ENCODE measurements at regions not wholly inside any gene's neighbourhood (a gene's known extent, or its start where the extent isn't known, plus 50 kb on each side); places are given as distances from the start of the nearest gene placed in this dataset.

DNA sequence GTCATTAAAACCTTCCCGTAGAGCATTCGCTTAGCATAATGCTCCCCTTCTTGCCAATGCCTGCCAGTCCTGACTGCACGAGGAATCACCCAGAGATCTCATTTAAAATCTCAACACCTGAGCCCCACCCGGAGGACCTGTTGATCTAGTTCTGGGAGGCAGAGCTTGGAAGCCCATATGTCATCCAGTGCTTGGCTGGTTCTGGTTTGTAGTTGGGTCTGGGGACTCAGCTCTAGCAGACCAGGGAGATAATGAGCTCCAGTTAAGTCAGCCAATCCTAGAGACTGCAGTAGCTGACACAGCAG lies 131.8 kb upstream of the DAP start:
- WGBS (ENCODE audit: extremely low coverage, insufficient read length, low lambda C conversion rate) = no CpG with 5 or more reads among the region's 4 CpGs
- no peak for DNase-seq
- Mint-ChIP-seq H3K4me3 (no peak overlapping the region), H3K9me3 (peaks cover 7 to 12% of the 10 kb centered on the region in 2 experiments; a peak in 4 of 5 replicates), H3K4me1 (peaks cover 0 to 5% of the 10 kb centered on the region in 2 experiments; a peak in 3 of 4 replicates), H3K36me3 (ENCODE audit: insufficient read depth in 1 of 3, low read depth in 3 of 3) (0 out of 7 replicates have a peak, but pooled peaks cover 0 to 10% (median 0%) of the 10 kb centered on the region in 3 experiments), H3K27me3 (ENCODE audit: low read depth) (peaks cover 4% of the 10 kb centered on the region), H3K27ac (no peak overlapping the region)
- H3K27ac ChIP-seq (ENCODE audit: insufficient read length, low read depth, low read length) = no peak overlapping the region
- H3K27me3 ChIP-seq (ENCODE audit: insufficient read depth, low read length) = no peaks in the 10 kb centered on the region
- no peak overlapping the region for H4K91ac ChIP-seq (ENCODE audit: insufficient read length, low read depth, low read length)
- no peak overlapping the region for H4K5ac ChIP-seq (ENCODE audit: insufficient read length, low read depth, low read length)
- H3K4ac ChIP-seq (ENCODE audit: low read depth, low read length) = no peak overlapping the region
- H4K8ac ChIP-seq (replicated peaks; ENCODE audit: insufficient read length, low read depth, low read length) = no peak overlapping the region
- no peak overlapping the region for H2BK5ac ChIP-seq (ENCODE audit: insufficient read length, low read length)
- no peak overlapping the region for H2BK15ac ChIP-seq (ENCODE audit: low read depth, low read length)
- H3T11ph ChIP-seq (ENCODE audit: low read length) = no peak overlapping the region
- H2AFZ ChIP-seq (ENCODE audit: low read length) = no peak overlapping the region
- H3K4me2 ChIP-seq (ENCODE audit: insufficient read depth, insufficient read length, low read length) = no peak overlapping the region
- H2BK120ac ChIP-seq (ENCODE audit: low read depth, low read length, poor library complexity, severe bottlenecking) = no peak overlapping the region
- no peaks in the 10 kb centered on the region for H3K4me1 ChIP-seq (ENCODE audit: insufficient read depth, low read length)
- no peak overlapping the region for H3K23ac ChIP-seq (ENCODE audit: insufficient read length, low read depth, low read length)
- H4K20me1 ChIP-seq (ENCODE audit: control insufficient read depth, insufficient read depth, insufficient read length) = no peaks in the 10 kb centered on the region
- no peaks in the 10 kb centered on the region for H3K79me1 ChIP-seq (ENCODE audit: insufficient read depth, low read depth, low read length, poor library complexity, severe bottlenecking)
- no peak overlapping the region for H3K18ac ChIP-seq (ENCODE audit: insufficient read length, low read depth, low read length)
- H3K56ac ChIP-seq (ENCODE audit: insufficient read length, low read depth, low read length) = no peak overlapping the region
- H3K79me2 ChIP-seq (ENCODE audit: insufficient read depth, low read length) = no peaks in the 10 kb centered on the region
- H2BK12ac ChIP-seq (ENCODE audit: insufficient read length, low read depth, low read length) = no peak overlapping the region
- no peak overlapping the region for H2AK5ac ChIP-seq (ENCODE audit: insufficient read length, low read length)
- H2BK20ac ChIP-seq (ENCODE audit: low read depth, low read length, poor library complexity, severe bottlenecking) = no peak overlapping the region
- TF ChIP-seq, protein P1, sequence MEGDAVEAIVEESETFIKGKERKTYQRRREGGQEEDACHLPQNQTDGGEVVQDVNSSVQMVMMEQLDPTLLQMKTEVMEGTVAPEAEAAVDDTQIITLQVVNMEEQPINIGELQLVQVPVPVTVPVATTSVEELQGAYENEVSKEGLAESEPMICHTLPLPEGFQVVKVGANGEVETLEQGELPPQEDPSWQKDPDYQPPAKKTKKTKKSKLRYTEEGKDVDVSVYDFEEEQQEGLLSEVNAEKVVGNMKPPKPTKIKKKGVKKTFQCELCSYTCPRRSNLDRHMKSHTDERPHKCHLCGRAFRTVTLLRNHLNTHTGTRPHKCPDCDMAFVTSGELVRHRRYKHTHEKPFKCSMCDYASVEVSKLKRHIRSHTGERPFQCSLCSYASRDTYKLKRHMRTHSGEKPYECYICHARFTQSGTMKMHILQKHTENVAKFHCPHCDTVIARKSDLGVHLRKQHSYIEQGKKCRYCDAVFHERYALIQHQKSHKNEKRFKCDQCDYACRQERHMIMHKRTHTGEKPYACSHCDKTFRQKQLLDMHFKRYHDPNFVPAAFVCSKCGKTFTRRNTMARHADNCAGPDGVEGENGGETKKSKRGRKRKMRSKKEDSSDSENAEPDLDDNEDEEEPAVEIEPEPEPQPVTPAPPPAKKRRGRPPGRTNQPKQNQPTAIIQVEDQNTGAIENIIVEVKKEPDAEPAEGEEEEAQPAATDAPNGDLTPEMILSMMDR (conservative IDR thresholded peaks at IDR 0.05) = no peak
- H3K23me2 ChIP-seq (ENCODE audit: insufficient read length, low read depth, low read length, poor library complexity, severe bottlenecking) = no peaks in the 10 kb centered on the region
- H3K9me3 ChIP-seq (ENCODE audit: control insufficient read depth, low read depth, low read length) = no peaks in the 10 kb centered on the region
- H3K9ac ChIP-seq (ENCODE audit: extremely low read depth, insufficient read length, low read length) = no peak overlapping the region
- H3K14ac ChIP-seq (ENCODE audit: insufficient read depth, low read length) = no peak overlapping the region
